Adrenal gland (tissue), 5 donors: ENCODE measurements at regions not wholly inside any gene's neighbourhood (a gene's known extent, or its start where the extent isn't known, plus 50 kb on each side); places are given as distances from the start of the nearest gene placed in this dataset.

Experiments used
- POLR2A ChIP-seq, 2 donors: fragments of 450-650 bp; IDR thresholded peaks; one replicate each; pipeline ENCODE4 v1.6.1; 2017; ENCODE audit warnings: antibody characterized with exemption in 2 of 2, mild to moderate bottlenecking in 2 of 2, moderate library complexity in 1 of 2
- TF ChIP-seq, protein P1 (sequence below), 6 experiments: fragments of 450-650 bp in 4 of 6; fragments of 200-600 bp in 2 of 6; sonication (generic) in 1 of 6; IDR thresholded peaks; 1 replicate in 5 of 6; 2 replicates in 1 of 6; pipeline versions ENCODE4 v1.5.1 to v1.8.0; 2016 to 2021; ENCODE audit warnings: antibody characterized with exemption in 6 of 6, mild to moderate bottlenecking in 2 of 6, moderate library complexity in 1 of 6
- donor health status: DM: no; HTN: no; CAD: no.

DNA sequence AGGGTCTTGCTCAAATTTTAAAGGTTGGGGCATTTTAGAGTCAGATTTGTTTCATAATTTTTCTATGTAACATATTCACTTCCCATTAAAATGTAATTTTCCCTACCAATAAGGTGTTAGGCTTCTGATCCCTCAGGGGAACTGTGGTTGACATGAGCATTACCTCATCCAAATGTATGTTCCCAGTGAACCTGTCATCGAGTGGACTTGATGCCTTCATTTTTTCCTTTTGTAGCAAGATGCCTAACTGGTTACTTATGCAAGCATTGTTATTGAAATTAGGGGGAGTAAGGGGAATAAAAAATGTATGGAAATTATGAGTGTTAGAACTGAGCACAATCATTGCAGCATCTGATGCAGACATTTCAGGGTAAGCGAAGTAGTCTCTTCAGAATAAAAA lies 360.5 kb downstream of the BCKDHB start:
- no peak for TF ChIP-seq POLR2A (IDR thresholded peaks at IDR 0.05)
- TF ChIP-seq, protein P1, sequence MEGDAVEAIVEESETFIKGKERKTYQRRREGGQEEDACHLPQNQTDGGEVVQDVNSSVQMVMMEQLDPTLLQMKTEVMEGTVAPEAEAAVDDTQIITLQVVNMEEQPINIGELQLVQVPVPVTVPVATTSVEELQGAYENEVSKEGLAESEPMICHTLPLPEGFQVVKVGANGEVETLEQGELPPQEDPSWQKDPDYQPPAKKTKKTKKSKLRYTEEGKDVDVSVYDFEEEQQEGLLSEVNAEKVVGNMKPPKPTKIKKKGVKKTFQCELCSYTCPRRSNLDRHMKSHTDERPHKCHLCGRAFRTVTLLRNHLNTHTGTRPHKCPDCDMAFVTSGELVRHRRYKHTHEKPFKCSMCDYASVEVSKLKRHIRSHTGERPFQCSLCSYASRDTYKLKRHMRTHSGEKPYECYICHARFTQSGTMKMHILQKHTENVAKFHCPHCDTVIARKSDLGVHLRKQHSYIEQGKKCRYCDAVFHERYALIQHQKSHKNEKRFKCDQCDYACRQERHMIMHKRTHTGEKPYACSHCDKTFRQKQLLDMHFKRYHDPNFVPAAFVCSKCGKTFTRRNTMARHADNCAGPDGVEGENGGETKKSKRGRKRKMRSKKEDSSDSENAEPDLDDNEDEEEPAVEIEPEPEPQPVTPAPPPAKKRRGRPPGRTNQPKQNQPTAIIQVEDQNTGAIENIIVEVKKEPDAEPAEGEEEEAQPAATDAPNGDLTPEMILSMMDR (IDR thresholded peaks at IDR 0.05): no peak
